RCC 7860 (cell line): ENCODE measurements at regions not wholly inside any gene's neighbourhood (a gene's known extent, or its start where the extent isn't known, plus 50 kb on each side); places are given as distances from the start of the nearest gene placed in this dataset.

Source experiments
- DNase-seq: peaks from one replicate; pipeline ENCODE4 v3.0.0-alpha.2; 2015; ENCODE audit warnings: low spot score
- FAIRE-seq: peaks from 2 replicates; lab custom pipeline; 2012; peaks lifted over from hg19 to GRCh38; lab: Jason Lieb, UNC

DNA sequence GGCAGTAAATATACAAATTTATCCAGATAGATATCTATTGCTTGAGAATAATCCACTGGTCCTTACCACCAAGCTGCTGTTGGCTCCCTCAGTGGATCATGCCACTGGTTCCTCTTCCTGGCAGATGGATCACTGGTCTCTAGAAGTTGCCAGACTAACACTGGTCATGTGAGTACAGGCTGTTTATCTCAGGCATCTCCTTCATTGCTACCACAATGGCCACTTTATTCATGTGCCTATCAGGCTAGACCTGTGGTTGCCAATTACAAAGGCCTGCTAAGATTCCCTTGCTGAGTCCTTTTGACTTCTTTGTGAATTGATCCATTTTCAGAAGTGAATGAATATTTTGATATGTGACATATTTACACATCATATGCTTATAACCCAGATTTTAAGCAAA, 1659.5 kb upstream of the PCDH20 start:
- FAIRE-seq, result no peak
- no peak for DNase-seq

DNA sequence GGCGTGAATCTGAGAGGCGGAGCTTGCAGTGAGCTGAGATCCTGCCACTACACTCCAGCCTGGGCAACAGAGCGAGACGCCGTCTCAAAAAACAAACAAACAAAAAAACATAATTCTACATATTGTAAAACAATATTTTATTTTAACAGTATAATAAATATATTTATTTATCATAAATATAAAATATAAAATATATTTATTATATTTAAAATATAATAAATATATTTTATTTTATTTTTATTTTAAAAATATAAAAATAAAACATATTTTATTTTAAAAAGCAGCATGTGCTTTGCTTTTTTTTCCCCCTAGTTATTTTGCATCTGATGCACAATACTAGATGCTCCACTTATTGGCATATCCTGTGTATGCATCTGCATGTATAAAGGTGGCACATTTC, 1634.6 kb upstream of the PCDH20 start:
- no peak for DNase-seq
- FAIRE-seq, result peak; percentile 39

DNA sequence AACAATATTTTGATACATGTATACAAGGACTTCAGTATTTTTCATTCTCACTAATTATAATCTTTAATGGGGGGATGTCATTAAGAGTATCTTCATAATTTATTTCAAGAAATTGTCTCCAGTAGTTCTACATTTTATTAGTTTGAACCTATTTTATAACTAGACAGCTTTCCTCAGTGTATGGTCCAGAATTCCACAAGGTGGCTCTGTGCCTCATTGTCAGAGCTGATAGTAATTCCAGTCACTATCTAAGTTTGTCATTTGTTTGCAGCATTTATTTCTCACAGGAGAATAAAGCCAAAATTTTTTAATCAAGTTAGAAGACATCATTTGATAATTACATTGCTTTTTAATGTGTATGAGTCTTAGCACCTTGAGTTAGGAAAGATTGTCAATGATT, 1633.0 kb upstream of the PCDH20 start:
- DNase-seq, result no peak

DNA sequence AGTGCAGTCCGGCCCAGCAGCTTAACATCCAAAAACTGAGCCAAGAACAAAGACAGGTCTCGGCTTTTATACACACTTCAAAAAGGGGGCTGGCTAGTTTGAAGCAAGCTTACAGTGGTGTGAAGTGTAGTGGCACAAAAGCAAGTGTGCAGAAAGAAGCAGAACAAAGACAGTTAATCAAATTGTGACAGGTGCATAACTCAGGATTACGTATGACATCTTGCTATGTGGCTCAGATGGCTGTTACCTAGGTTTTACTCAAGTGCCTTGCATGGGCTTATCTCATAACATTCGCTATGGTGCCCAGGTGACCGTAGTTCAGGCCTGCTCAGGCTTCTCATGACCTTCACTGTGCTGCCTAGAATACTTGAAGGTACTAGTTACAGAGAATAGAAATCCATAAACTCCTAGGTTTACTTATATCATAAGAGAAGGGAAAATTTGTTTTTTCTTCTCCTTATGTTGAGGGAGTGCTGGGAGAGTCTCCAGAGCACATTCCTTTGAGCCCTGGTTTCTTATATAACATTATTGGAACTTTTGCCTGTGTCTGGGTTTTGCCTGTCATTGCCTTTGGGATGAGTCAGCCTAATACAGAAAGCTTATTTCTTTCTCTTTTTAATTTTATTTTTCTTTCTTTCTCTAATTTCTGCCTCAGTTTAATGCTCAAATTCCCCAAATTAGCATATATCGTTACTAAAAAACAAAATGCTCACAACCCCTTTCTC, 1629.1 kb upstream of the PCDH20 start:
- no peak for FAIRE-seq
- no peak for DNase-seq

More for the DNA sequence above, 1633.0 kb upstream of the PCDH20 start:
- no peak for FAIRE-seq

DNA sequence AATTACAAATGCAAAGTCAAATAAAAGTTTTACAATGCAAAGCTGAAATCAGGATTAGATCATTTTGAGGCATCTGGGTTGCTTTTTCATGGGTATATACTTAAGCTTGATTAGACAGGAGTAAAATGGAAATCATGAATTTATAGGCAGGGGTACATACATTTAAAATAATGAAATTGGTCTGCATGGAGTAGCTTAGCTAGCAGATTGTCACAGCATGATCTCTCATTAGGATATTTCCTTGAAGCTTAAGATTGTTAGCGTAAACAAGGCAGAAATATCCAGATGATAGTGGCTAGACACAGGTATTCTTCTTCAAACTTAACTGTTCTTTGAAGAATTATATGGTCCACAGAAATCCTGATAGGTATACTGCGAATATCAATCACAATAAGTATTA, 1627.0 kb upstream of the PCDH20 start:
- DNase-seq, result no peak
- no peak for FAIRE-seq

DNA sequence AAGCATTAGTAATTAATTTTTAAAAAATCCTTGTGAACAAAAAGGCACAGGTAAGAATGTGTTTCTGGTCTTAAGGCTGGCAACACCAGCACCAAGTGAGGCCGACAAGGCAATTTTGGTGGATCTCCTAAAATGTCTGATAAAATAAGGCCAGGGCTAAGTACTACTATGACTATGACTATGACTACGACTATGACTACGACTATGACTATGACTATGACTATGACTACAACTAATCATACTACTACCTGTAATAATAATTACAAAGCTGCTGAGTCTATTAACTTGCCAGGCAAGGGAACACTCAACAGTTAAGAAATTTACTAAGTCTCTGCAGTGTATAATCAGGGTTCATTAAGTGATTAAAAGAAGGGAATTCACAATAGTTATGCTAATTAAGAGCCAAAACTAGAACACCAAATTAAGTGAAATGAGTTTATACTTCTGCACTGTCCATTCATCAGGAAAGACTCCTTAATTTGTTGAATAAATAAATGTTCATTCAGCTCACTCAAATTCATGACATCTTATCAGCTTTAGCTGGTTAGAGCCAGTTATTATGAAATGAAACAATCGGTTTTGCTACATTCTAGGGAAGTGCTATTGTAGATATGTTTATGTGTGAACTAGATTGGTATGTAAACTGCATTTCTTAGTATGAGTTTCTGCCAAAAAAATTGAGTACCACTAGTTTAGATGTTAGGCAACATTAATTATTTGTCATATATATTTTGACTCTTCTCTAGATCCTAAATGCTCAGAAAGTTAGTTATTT, 1626.2 kb upstream of the PCDH20 start:
- no peak for FAIRE-seq
- no peak for DNase-seq

DNA sequence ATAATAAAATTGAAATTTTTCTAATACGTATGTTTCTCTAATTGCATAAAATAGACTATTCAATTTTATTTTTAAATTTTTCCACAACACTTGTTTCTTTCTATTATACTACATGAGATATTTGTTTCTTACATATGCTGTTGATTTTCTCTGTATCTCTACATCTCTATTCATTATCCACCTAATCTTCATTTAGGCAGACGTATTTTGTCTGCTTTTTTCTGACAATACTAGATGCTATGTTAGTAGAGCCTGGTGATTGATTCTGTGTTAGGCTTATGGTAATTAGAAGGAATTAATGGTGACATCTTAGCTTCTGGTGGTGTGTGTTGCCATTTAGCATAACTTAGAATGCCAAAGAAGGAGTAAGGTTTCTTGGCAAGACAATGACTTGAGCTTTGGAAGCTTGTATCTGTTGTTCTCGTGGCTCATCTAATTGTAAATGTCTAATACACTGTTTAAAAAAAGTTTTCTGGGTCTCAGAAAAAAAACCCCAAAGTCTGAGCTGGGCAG, 1610.7 kb upstream of the PCDH20 start:
- no peak for DNase-seq

DNA sequence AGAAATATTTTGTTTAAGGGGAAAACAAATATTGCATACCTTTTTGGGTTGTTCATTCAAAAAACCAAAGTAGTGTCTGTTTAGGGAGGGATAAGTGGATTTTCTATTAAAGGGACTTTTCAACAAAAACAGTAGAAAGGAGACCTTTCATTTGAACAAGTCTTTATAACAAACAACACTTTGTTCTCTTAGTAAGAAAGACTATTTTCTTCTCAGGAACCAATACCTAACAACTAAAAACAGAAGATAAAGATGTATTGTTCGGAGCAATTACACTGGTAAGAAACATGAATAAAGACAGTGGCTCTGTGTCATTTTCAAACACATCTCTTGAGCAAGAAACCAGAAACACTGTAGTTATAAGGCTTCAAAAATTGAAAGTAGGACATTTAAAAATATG, 1610.1 kb upstream of the PCDH20 start:
- FAIRE-seq (no peak), DNase-seq (no peak)

More for the DNA sequence above, 1610.7 kb upstream of the PCDH20 start:
- no peak for FAIRE-seq

DNA sequence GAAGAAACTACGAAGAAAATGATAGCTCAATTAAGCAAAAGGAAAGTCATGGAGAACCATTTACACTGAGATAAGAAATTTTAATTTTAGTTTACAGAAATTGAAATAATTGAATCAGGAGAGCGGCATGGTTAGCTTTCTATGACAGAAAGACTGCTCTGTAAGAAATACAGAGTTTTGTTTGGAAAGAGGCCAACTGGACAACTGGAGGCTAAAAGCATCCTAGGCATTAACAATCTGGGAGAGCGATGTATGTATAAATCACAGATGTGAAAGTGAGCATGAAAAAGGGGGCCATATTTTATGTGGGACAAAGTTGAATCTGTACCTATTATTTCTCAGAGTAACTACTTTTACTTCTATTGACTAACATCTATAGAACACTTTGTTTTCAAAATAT, 1608.8 kb upstream of the PCDH20 start:
- no peak for DNase-seq
- no peak for FAIRE-seq

DNA sequence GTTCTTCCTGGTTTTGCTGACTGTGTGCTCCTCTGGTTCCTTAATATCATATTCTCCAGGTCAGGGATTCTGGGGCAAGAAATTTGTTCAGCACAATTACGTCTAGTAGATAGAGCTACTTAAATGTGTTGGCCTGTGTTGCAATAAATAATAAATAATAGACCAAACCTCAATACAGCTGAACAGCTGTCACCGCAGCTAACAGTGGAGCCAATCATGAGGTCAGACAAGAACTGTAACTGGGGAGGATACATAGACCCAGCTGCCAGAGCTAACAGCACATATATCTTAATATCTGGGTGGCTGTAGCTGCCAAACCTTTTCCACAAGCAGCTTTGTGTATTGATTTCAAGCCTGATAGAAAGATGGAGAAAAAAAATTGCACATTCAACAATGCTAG, 1596.3 kb upstream of the PCDH20 start:
- DNase-seq (no peak), FAIRE-seq (no peak)

DNA sequence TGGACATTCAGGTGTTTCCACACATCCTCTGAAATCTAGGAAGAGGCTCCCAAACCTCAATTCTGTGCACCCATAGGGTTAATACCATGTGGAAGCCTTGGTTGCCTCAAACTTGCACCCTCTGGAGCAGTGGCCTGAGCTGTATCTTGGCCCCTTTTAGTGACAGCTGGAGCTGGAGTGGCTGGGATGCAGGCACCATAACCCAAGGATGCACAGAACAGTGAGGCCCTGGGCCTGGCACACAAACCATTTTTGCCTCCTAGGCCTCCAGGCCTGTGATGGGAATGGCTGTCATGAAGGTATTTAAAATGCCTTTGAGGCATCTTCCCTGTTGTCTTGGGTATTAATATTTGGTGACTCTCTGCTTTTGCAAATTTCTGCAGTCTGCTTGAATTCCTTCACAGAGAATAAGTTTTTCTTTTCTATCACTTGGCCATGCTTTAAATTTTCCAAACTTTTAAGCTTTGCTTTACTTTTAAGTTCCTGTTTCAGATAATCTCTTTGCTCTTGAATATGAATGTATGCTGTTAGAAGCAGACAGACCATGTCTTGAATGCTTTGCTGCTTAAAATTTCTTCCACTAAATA, 1594.5 kb upstream of the PCDH20 start:
- DNase-seq (no peak), FAIRE-seq (no peak)

DNA sequence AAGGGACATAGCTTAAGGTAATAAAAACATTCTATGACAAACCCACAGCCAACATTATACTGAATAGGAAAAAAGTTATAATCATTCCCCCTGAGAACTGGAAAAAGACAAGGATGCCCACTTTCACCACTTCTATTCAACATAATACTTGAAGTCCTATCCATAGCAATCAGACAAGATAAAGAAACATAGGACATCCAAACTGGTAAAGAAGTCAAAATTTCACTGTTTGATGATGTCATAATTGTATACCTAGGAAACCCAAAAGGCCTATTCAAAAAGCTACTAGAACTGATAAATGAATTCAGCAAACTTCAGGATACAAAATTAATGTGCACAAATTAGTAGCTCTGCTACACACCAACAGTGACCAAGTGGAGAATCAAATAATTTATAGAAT, 1590.0 kb upstream of the PCDH20 start:
- no peak for FAIRE-seq

DNA sequence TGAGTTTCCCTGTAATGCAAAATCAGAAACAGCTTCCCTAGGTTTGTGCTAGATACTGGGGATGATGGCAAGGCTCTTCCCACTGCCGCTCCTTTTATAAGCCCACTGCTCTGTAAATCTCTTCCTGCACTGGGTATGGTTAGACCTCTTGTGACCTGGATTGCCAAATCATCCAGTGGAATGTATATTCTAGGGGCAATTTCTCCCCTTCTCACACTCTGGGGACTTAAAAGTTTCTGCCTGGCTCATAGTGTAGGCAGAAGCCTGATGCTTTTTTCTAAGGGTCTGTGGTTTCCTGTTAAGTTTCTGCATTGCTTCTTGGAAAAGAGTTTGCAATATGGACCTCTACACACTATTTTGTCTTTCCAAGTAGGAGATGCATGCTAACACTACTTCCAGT, 1582.0 kb upstream of the PCDH20 start:
- FAIRE-seq (no peak), DNase-seq (no peak)

More for the DNA sequence above, 1590.0 kb upstream of the PCDH20 start:
- DNase-seq, result no peak

DNA sequence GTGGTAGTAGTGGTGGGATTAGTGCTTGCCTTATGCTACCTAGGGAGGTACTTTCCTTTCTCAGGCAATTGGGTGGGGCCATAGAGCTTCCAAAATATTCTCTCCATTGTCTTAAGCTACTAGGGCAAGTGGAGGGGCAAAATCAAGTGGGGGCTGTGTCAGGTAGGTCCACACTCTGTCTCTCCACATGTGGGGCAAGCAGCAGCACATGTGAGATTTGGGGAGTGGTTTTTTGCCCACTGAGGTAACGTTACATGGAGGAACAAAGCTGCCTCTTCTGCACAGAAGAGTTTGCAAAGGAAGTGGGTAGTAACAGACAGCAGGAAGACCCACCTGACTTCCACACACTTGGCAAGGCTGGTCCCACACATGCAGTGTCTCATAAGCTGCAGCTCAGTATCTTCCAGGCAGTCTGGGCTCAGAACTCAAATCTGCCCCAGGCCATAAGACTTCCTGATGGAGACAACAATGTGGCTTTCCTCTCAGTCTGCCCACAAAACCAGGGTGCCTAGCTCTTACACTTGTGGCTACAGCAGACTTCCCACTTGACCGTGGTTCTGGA, 1581.5 kb upstream of the PCDH20 start:
- no peak for FAIRE-seq

DNA sequence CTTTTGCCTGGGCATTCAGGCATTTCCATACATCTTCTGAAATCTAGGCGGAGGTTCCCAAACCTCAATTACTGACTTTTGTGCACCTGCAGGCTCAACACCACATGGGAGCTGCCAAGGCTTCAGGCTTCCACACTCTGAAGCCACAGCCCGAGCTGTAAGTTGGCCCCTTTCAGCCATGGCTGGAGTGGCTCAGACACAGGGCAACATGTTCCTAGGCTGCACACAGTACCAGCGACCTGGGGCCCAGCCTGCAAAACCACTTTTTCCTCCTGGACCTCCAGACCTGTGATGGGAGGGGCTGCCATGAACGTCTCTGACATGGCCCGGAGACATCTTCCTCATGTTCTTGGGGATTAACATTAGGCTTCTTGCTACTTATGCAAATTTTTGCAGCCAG, 1558.2 kb upstream of the PCDH20 start:
- no peak for DNase-seq
- FAIRE-seq, result no peak

More for the DNA sequence above, 1581.5 kb upstream of the PCDH20 start:
- DNase-seq, result no peak

DNA sequence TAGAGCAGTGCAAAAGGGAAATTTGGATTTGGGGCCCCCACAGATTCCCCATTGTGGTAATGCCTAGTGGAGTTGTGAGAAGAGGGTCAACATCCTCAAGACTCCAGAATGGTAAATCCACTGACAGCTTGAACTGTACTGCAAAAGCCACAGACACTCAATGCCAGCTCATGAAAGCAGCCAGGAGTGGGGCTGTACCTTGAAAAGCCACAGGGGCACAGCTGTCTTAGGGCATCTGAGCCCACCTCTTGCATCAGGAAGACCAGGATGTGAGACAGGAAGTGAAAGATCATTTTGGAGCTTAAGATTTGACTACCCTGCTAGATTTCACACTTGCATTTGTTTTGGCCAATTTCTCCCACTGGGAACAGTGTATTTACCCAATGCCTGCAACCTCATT, 1548.9 kb upstream of the PCDH20 start:
- FAIRE-seq (no peak), DNase-seq (no peak)

DNA sequence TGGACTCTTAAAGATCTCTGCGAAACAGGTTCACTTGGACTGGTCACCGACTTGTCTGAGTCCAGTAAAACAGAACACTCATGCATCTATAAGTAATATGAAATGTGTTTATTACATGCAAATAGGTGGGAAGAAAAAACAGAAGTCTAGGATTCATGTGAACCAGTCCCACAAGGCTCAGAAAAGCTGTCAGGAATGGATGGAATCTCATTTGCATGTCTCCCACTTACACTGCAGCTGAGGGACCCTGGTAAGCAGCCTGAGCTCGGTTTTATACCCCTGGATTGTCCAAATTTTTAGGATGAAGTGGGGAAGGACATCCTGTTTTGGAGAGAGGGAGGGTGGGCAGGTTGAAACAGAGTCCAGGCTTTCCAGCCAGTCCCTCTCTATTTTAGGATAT, 1545.1 kb upstream of the PCDH20 start:
- DNase-seq (no peak), FAIRE-seq (no peak)

DNA sequence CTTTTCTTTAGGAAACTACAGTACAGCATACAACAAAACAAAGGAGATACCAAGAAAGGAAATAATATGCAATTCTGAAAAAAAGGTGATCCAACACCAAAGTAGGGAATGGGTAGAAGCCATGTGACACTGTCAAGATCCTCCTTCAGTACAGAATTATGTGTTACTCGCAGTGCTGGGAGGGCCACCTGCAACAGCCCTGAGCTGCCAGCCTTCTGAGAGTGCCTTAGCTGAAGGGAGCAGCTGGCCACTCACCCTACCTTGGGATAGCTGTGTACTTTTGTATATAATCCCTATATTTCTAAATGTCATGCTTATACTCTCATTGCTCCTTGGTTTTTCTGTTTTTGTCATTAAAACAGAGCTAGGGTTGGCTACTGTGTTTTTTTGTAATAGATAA, 1518.2 kb upstream of the PCDH20 start:
- no peak for DNase-seq
- FAIRE-seq, result no peak

DNA sequence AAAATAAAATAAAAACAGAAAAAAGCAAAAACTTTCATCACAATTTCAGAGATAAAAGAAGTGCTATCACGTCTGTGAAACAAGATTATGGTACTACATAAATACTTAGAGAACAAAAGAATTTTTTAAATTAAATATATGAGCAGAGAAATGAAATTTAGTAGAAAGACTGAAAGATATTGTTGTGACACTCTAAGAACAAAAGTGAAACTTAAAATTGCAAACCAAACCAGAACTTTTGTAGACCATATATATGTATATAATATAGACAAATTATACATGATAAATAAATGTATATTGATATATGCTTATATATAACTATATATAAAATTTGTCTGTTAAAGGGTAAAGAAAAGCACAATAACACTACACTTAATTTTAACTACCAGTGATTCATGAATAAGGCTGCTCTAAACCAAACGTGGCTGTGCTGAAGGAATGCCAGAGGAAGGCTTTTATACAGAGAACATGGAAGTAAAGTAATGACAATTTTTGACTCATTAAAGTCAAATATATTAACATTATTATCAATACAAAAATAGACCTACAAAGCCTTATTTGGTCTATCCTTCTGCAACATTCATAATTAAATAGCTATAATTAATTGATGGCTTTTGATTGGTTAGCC, 1516.7 kb upstream of the PCDH20 start:
- FAIRE-seq (no peak), DNase-seq (no peak)

DNA sequence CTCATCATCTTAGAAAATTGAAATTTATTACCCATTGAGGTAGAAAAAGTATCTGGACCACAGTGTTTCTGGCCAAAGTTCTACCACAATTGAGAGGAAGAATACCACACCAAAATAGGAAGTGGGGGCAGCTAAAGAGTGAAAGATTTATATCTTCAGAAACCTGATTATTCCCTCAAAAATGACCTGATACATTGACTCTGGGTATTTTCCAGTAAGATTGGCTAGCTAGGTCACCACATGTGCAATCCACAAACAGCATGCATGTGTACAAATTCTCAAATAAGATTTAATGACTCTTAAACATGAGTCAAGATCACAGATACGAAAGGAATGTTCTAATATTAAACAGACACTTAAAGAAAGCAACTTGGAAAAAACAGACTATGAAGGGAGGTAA, 1516.2 kb upstream of the PCDH20 start:
- DNase-seq, result no peak
- no peak for FAIRE-seq

DNA sequence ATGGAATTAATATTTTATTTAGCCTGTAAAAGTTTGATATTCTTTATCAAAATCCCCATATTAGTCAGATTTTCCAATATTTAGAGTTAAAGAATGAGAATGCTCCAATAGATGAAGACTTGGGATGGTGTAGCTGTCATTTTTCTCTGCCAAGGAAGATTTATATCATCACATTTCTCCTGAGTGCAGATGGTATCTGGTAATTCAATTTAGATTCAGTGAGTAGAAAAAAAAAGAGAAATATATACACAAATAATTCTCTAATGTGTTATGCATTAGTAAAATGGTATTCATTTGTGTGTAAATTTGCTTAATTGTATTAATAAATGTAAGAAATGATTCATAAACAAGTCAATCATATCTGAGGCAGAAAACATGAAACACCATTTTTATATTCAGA, 1508.7 kb upstream of the PCDH20 start:
- DNase-seq, result no peak
- no peak for FAIRE-seq
